OCI-LY3 (cell line): ENCODE measurements at regions not wholly inside any gene's neighbourhood (a gene's known extent, or its start where the extent isn't known, plus 50 kb on each side); places are given as distances from the start of the nearest gene placed in this dataset.

Source experiments
- EZH2phosphoT487 ChIP-seq: fragments of 200-600 bp; shearing (Covaris generic); IDR thresholded peaks from 2 replicates; pipeline ENCODE4 v1.6.1; 2018; ENCODE audit warnings: antibody characterized with exemption, mixed run types, low read depth
- TF ChIP-seq, protein P1 (sequence below): fragments of 200-600, 300-600 bp; sonication (generic); IDR thresholded peaks from 2 replicates; pipeline ENCODE4 v1.5.1; 2014; ENCODE audit warnings: antibody characterized with exemption, low read length, low read depth

DNA sequence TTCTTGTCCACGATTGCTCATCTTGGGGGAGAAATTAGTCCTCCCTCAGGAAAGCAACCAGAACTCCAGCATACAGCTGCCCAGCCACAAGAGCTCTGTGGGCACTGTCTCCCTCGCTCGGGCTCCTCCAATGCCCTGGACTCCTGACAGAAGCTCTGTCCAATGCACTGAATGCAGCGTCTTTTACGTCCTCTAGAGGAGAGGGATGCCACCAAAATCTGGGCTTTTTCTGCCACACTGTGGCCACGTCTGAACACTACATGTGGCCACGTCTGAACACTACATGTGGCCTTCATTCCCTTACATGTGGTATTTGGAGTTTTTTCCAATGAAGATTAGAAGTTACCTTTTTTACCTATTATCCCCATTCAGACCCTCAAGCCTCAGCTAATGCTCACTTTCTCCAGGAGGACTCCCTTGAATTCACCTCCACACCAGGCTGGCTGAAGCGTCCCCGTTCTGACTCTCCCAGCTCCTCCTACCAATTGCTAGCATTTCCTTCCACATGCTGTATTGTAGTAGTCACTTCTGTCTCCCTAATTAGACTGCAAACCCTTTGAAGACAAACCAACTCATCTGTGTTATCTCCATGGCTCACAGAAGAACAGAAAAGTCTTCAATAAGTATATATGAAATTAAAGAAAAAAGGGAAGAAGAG, 134.3 kb upstream of the PDE1C start:
- TF ChIP-seq, protein P1, sequence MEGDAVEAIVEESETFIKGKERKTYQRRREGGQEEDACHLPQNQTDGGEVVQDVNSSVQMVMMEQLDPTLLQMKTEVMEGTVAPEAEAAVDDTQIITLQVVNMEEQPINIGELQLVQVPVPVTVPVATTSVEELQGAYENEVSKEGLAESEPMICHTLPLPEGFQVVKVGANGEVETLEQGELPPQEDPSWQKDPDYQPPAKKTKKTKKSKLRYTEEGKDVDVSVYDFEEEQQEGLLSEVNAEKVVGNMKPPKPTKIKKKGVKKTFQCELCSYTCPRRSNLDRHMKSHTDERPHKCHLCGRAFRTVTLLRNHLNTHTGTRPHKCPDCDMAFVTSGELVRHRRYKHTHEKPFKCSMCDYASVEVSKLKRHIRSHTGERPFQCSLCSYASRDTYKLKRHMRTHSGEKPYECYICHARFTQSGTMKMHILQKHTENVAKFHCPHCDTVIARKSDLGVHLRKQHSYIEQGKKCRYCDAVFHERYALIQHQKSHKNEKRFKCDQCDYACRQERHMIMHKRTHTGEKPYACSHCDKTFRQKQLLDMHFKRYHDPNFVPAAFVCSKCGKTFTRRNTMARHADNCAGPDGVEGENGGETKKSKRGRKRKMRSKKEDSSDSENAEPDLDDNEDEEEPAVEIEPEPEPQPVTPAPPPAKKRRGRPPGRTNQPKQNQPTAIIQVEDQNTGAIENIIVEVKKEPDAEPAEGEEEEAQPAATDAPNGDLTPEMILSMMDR, result peak; percentile 64
- no peak for TF ChIP-seq EZH2phosphoT487
